OCI-LY7 (cell line): ENCODE measurements at regions not wholly inside any gene's neighbourhood (a gene's known extent, or its start where the extent isn't known, plus 50 kb on each side); places are given as distances from the start of the nearest gene placed in this dataset.

Experiments used
- BruUV-seq: library from RNA; stranded (reverse); fragments of 400-500 nt; replicated peaks from 2 replicates; lab custom pipeline; 2021; lab: Mats Ljungman, UMichigan
- CTCF ChIA-PET: fragments of 300-600 bp; sonication (Branson Sonifier 250); formaldehyde crosslinking; loops from one replicate; lab custom pipeline; 2022; ENCODE audit warnings: antibody characterized with exemption; ENCODE audit not compliant: unreplicated experiment; lab: Charles Lee
- POLR2A ChIA-PET: fragments of 300-600 bp; sonication (Branson Sonifier 250); formaldehyde crosslinking; loops from one replicate; lab custom pipeline; 2022; ENCODE audit warnings: antibody characterized with exemption; lab: Charles Lee
- DNase-seq: peaks from one replicate; pipeline ENCODE4 v3.0.0-alpha.2; 2015; ENCODE audit warnings: low spot score
- H2AFZ ChIP-seq: fragments of 200-600 bp; sonication (generic), shearing (Covaris generic); 2 replicates; pipeline ENCODE4 v1.6.1; 2014; ENCODE audit warnings: mild to moderate bottlenecking, antibody characterized with exemption, low read length, moderate library complexity
- H3K27ac ChIP-seq: fragments of 200-600 bp; sonication (generic); 2 replicates; pipeline ENCODE4 v1.5.1; 2014; ENCODE audit warnings: mixed run types, low read depth, mild to moderate bottlenecking, moderate library complexity, low read length, inconsistent platforms; ENCODE audit not compliant: poor library complexity, severe bottlenecking
- H3K36me3 ChIP-seq: fragments of 200-600 bp; sonication (generic); 2 replicates; pipeline ENCODE4 v1.6.1; 2014; ENCODE audit warnings: mild to moderate bottlenecking, antibody characterized with exemption, low read length, moderate library complexity, mixed read lengths; ENCODE audit not compliant: insufficient read depth
- H3K4me1 ChIP-seq: fragments of 200-600 bp; sonication (generic); 2 replicates; pipeline ENCODE4 v1.5.1; 2014; ENCODE audit warnings: mild to moderate bottlenecking, low read length; ENCODE audit not compliant: insufficient read depth, poor library complexity, severe bottlenecking
- H3K4me2 ChIP-seq: fragments of 200-600 bp; sonication (generic); 2 replicates; pipeline ENCODE4 v1.6.1; 2014; ENCODE audit warnings: mild to moderate bottlenecking, low read length
- H3K4me3 ChIP-seq: fragments of 200-600 bp; sonication (generic); 2 replicates; pipeline ENCODE4 v1.5.1; 2014; ENCODE audit warnings: mild to moderate bottlenecking, low read depth, low read length; ENCODE audit not compliant: poor library complexity, severe bottlenecking
- H3K79me2 ChIP-seq: fragments of 200-600 bp; sonication (generic); 2 replicates; pipeline ENCODE4 v1.6.1; 2016; ENCODE audit warnings: low read depth, mild to moderate bottlenecking, low read length, moderate library complexity, mixed read lengths; ENCODE audit not compliant: insufficient read depth
- H3K9me2 ChIP-seq: fragments of 200-600 bp; sonication (generic); 2 replicates; pipeline ENCODE4 v1.6.1; 2016; ENCODE audit warnings: mild to moderate bottlenecking, low read length, mixed read lengths; ENCODE audit not compliant: insufficient read depth
- H3K9me3 ChIP-seq: fragments of 200-600 bp; sonication (generic); 2 replicates; pipeline ENCODE4 v1.6.1; 2014; ENCODE audit warnings: mild to moderate bottlenecking, mixed run types, low read length, mixed read lengths
- H4K20me1 ChIP-seq: fragments of 200-600 bp; sonication (generic); 2 replicates; pipeline ENCODE4 v1.6.1; 2014; ENCODE audit warnings: mild to moderate bottlenecking, antibody characterized with exemption, low read length, moderate library complexity, mixed read lengths; ENCODE audit not compliant: insufficient read depth
- CTCF ChIP-seq: fragments of 200-600 bp; sonication (generic); conservative IDR thresholded peaks from 2 replicates; pipeline ENCODE4 v1.5.1; 2014; ENCODE audit warnings: mild to moderate bottlenecking, antibody characterized with exemption, low read length, moderate library complexity, mixed read lengths
- EZH2phosphoT487 ChIP-seq: fragments of 200-600 bp; sonication (generic); IDR thresholded peaks from 2 replicates; pipeline ENCODE4 v1.6.1; 2018; ENCODE audit warnings: low read depth, borderline replicate concordance, mild to moderate bottlenecking, mixed run types, antibody characterized with exemption, low read length, moderate library complexity, mixed read lengths
- intact Hi-C: fragments of 100-400 bp; cut with micrococcal nuclease; formaldehyde crosslinking; loops from one replicate; pipeline ENCODE4 v1.10.0; 2022; ENCODE audit not compliant: unreplicated experiment

- H3K27ac ChIP-seq = no peak overlapping the region
- H3K4me1 ChIP-seq = no peaks in the 10 kb centered on the region
- H3K9me2 ChIP-seq = no peaks in the 10 kb centered on the region
- no peak for DNase-seq
- no peaks in the 10 kb centered on the region for H3K79me2 ChIP-seq
- H2AFZ ChIP-seq = no peak overlapping the region
- no peak overlapping the region for H3K4me3 ChIP-seq
- BruUV-seq = no TSS peak
- no peak for TF ChIP-seq CTCF
- no peak for TF ChIP-seq EZH2phosphoT487
- POLR2A ChIA-PET = no interaction called here
- H3K4me2 ChIP-seq = no peak overlapping the region
- H3K36me3 ChIP-seq = no peaks in the 10 kb centered on the region
- H4K20me1 ChIP-seq = no peaks in the 10 kb centered on the region
- no peaks in the 10 kb centered on the region for H3K9me3 ChIP-seq
- CTCF ChIA-PET = no interaction called here
- intact Hi-C loops = no loop called here
These were observed 304.0 kb downstream of the SHANK2 start for GRCh38 chr11:70948398-70948797.

- Histone ChIP-seq H3K9me3 (no peaks in the 10 kb centered on the region), H3K27ac (no peak overlapping the region), H3K79me2 (no peaks in the 10 kb centered on the region), H3K4me2 (no peak overlapping the region), H3K4me1 (no peaks in the 10 kb centered on the region), H3K36me3 (no peaks in the 10 kb centered on the region), H4K20me1 (no peaks in the 10 kb centered on the region), H2AFZ (no peak overlapping the region), H3K9me2 (no peaks in the 10 kb centered on the region), H3K4me3 (no peak overlapping the region)
- intact Hi-C loops = no loop called here
- no peak for DNase-seq
- POLR2A ChIA-PET = no interaction called here
- CTCF ChIA-PET = no interaction called here
- TF ChIP-seq CTCF (no peak), EZH2phosphoT487 (no peak)
- no TSS peak for BruUV-seq
These were observed 303.4 kb downstream of the SHANK2 start for GRCh38 chr11:70948855-70949531.

- H3K9me3 ChIP-seq = no peaks in the 10 kb centered on the region
- no peaks in the 10 kb centered on the region for H3K36me3 ChIP-seq
- H3K79me2 ChIP-seq = no peaks in the 10 kb centered on the region
- H3K27ac ChIP-seq = no peak overlapping the region
- intact Hi-C loops = no loop called here
- no TSS peak for BruUV-seq
- H3K9me2 ChIP-seq = no peaks in the 10 kb centered on the region
- DNase-seq = peak; percentile 3
- CTCF ChIA-PET = no interaction called here
- no peak overlapping the region for H3K4me3 ChIP-seq
- POLR2A ChIA-PET = no interaction called here
- no peaks in the 10 kb centered on the region for H4K20me1 ChIP-seq
- TF ChIP-seq CTCF (no peak), EZH2phosphoT487 (no peak)
- H3K4me2 ChIP-seq = no peak overlapping the region
- no peak overlapping the region for H2AFZ ChIP-seq
- H3K4me1 ChIP-seq = no peaks in the 10 kb centered on the region
These were observed 301.1 kb downstream of the SHANK2 start for GRCh38 chr11:70951139-70951804.
